ENCODE measurements at regions not wholly inside any gene's neighbourhood (a gene's known extent, or its start where the extent isn't known, plus 50 kb on each side); places are given as distances from the start of the nearest gene placed in this dataset.
A peak's percentile ranks its signal among the peaks of the same experiment; 100 is the strongest.

DNA sequence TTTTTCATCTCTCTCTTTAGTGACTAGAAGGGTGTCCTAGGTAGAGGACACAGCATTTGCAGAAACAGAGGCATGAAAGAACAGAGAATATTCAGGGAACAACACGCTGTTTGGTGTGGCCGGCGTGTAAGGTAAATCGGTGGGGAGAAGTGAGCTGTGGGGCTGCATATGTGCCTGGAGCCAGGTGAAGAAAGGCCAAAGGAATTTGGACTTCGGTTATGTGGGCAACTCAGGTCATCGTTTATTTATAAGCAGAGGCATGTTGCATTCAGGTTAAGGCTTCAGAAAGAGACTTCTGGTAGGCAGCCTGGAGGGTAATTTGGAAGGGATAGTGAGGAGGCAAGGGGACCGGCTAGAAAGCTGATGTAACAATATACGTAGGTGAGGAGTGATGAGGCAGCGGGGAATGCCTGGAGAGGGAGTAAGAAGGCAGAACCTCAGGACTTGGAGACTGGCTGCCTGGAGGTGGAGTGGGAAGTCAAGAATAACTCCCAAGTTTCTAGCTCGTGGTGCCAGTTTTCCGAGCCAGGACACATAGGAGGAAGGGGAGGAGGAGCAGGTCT is 64.1 kb upstream of the ACOT11 start:
- no peaks in the 10 kb centered on the region for H3K9me3 Mint-ChIP-seq
- H3K27ac Mint-ChIP-seq: peak overlapping the region; percentile 39
- no peak for DNase-seq (ENCODE audit: low spot score in 2 of 2, unreplicated experiment in 2 of 2)
- H3K27me3 Mint-ChIP-seq (ENCODE audit: low read depth): no peaks in the 10 kb centered on the region
- H3K36me3 Mint-ChIP-seq: no peaks in the 10 kb centered on the region
- no peak overlapping the region for H3K4me3 Mint-ChIP-seq
- TF ChIP-seq, protein P1, sequence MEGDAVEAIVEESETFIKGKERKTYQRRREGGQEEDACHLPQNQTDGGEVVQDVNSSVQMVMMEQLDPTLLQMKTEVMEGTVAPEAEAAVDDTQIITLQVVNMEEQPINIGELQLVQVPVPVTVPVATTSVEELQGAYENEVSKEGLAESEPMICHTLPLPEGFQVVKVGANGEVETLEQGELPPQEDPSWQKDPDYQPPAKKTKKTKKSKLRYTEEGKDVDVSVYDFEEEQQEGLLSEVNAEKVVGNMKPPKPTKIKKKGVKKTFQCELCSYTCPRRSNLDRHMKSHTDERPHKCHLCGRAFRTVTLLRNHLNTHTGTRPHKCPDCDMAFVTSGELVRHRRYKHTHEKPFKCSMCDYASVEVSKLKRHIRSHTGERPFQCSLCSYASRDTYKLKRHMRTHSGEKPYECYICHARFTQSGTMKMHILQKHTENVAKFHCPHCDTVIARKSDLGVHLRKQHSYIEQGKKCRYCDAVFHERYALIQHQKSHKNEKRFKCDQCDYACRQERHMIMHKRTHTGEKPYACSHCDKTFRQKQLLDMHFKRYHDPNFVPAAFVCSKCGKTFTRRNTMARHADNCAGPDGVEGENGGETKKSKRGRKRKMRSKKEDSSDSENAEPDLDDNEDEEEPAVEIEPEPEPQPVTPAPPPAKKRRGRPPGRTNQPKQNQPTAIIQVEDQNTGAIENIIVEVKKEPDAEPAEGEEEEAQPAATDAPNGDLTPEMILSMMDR (IDR thresholded peaks at IDR 0.05; ENCODE audit: unreplicated experiment): no peak
- H3K4me1 Mint-ChIP-seq: peaks cover 68% of the 10 kb centered on the region

DNA sequence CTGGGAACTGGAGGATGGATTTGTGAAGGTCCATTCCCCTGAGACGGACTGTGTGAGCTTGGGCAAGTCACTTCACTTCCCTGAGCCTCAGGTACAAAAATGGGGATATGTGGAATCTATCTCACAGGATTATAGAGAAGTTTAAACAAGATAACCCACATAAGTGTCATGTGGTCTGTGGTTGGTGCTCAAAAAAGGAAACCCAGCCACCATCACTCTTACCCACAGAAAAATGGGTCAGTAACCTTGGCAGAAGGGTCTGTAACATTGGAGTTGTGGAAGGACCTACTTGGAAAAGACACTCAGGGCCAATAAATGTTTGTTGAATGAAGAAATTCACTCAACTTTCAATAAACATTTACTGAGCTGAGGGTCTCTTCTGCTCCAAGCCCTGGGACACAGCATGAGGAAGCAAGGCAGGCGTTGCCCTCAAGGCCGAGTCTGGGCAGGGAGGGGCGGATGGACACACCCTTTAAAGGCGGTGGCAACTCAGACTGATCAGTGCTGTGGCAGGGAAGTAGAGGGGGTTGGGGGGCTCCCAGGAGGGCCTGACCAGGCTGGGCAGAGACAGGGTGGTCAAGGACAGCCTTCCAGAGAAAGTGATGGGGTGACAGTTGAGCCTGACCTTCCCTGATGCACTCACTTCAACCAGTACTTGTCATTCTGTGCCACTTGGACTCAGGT is 66.7 kb upstream of the ACOT11 start:
- Mint-ChIP-seq H3K36me3 (no peaks in the 10 kb centered on the region), H3K4me1 (peaks cover 69% of the 10 kb centered on the region), H3K27ac (peak overlapping the region; percentile 79), H3K27me3 (ENCODE audit: low read depth) (no peaks in the 10 kb centered on the region), H3K9me3 (no peaks in the 10 kb centered on the region), H3K4me3 (no peak overlapping the region)
- TF ChIP-seq, protein P1 (IDR thresholded peaks at IDR 0.05; ENCODE audit: unreplicated experiment): no peak
- DNase-seq (ENCODE audit: low spot score in 2 of 2, unreplicated experiment in 2 of 2): no peak

DNA sequence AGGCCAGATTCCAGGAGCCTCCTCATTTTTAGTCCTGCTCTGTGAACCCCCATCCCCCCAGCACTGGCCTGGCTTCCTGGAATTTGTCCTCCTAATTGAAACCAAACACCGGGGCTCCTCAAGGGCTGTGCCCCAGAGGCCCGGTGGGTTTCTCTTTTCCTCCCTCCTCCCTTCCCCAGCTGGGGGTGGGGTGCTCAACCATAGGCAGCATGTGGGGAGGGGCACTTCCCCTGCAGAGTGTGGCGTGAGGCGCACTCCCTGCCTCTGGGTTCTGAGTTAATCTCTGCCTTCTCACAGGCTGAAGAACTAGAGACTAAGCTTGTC is 67.5 kb upstream of the ACOT11 start:
- H3K4me3 Mint-ChIP-seq: no peak overlapping the region

DNA sequence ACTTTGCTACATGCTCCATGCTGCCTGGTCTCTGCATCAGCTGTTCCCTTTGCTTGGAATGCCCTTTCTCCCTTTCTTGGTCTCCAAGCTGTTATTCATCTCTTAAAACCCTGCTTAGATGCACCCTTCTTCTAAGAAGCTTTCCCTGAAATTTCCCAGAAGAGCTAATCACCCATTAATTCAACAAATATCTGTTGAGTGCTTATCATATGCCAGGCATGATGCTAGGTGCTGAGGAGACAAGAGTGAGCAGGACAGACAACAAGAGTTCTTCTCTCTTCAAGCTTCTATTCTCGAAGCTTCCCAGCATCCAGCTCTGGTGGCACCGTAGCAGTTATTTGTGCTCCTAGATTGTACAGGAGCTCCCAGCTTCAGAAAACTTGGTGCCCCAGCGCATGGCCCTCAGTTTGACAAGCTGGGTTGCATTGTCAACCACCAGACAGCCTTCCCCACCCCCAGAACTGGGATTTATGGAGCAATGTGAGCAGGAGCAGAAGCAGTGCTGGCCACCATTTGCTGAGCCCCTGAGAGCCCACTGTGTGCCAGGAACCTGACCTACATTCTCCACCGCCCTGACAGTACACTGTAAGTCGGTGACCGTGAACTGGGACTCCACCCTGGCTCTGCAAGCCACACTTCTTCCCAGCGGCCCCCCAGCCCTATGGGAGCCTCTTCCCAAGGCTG is 68.0 kb upstream of the ACOT11 start:
- Mint-ChIP-seq H3K27ac (peak overlapping the region; percentile 76), H3K4me1 (peaks cover 71% of the 10 kb centered on the region), H3K9me3 (no peaks in the 10 kb centered on the region), H3K36me3 (no peaks in the 10 kb centered on the region), H3K27me3 (ENCODE audit: low read depth) (no peaks in the 10 kb centered on the region), H3K4me3 (no peak overlapping the region)
- TF ChIP-seq, protein P1 (IDR thresholded peaks at IDR 0.05; ENCODE audit: unreplicated experiment): no peak
- DNase-seq (ENCODE audit: low spot score in 2 of 2, unreplicated experiment in 2 of 2): no peak

More for the DNA sequence above, 67.5 kb upstream of the ACOT11 start:
- peak overlapping the region; percentile 76 for H3K27ac Mint-ChIP-seq
- no peaks in the 10 kb centered on the region for H3K27me3 Mint-ChIP-seq (ENCODE audit: low read depth)
- H3K9me3 Mint-ChIP-seq: no peaks in the 10 kb centered on the region
- no peaks in the 10 kb centered on the region for H3K36me3 Mint-ChIP-seq
- no peak for DNase-seq (ENCODE audit: low spot score in 2 of 2, unreplicated experiment in 2 of 2)
- peaks cover 71% of the 10 kb centered on the region for H3K4me1 Mint-ChIP-seq
- TF ChIP-seq, protein P1 (IDR thresholded peaks at IDR 0.05; ENCODE audit: unreplicated experiment): no peak

DNA sequence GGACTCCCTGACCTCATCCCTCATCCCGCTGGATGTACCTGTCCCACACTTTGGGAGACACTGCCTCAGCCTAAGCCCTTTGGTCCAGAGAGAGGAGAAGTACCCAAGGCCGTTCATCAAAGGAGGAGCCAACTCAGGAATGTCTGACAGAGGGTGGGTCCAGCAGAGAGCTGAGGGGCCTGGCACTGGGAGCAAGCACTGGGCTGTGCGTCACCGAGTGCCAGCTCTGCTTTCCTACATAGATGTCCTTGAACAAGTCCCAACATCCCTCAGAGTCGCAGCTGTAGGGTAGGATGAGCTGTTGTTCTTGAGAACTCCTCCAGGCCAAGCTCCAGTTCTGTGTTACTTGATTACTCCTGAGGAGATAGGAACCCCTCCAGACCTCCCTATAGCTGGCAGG is 68.8 kb upstream of the ACOT11 start:
- H3K4me3 Mint-ChIP-seq: no peak overlapping the region
- H3K4me1 Mint-ChIP-seq: peaks cover 69% of the 10 kb centered on the region
- no peak for DNase-seq (ENCODE audit: low spot score in 2 of 2, unreplicated experiment in 2 of 2)
- H3K27me3 Mint-ChIP-seq (ENCODE audit: low read depth): no peaks in the 10 kb centered on the region
- peak overlapping the region; percentile 76 for H3K27ac Mint-ChIP-seq
- TF ChIP-seq, protein P1 (IDR thresholded peaks at IDR 0.05; ENCODE audit: unreplicated experiment): no peak
- H3K36me3 Mint-ChIP-seq: no peaks in the 10 kb centered on the region
- no peaks in the 10 kb centered on the region for H3K9me3 Mint-ChIP-seq
